ENCODE measurements at regions not wholly inside any gene's neighbourhood (a gene's known extent, or its start where the extent isn't known, plus 50 kb on each side); places are given as distances from the start of the nearest gene placed in this dataset.

DNA sequence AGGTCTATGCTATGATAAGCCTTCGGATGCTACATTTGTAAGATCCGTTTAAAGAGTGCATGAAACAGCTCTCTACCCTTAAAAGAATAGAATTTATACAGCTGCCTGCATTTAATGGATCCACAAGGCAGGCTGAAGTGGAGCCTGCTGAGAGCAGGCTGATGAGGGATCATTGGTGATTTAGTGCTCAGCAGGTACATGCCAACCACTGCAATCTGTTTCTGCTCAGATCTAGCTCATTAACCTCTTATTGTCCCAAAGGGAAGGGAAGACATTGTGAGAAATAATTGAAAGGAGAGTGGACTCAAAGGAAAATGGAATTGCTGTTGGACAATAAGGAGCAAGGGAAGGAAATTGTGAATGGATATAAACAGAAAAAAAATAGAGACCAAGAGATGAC lies 822.6 kb downstream of the TRIB2 start:
- Histone ChIP-seq H3K4me3 (ENCODE audit: low read length) (no peak overlapping the region), H3K27me3 (ENCODE audit: insufficient read depth, low read length) (no peaks in the 10 kb centered on the region), H3K9ac (ENCODE audit: low read depth, low read length) (no peak overlapping the region), H3K36me3 (ENCODE audit: insufficient read depth, low read length) (no peaks in the 10 kb centered on the region), H3K27ac (ENCODE audit: low read depth, low read length) (no peak overlapping the region), H3K9me3 (ENCODE audit: insufficient read depth, low read depth, low read length) (peaks cover 23% of the 10 kb centered on the region), H3K4me1 (ENCODE audit: insufficient read depth, low read length) (no peaks in the 10 kb centered on the region)
- 91% methylated on average over 2 of the region's 2 CpGs for WGBS

- H3K36me3 ChIP-seq (ENCODE audit: insufficient read depth, low read length), result no peaks in the 10 kb centered on the region
- no peak overlapping the region for H3K4me3 ChIP-seq (ENCODE audit: low read length)
- 71% methylated on average over 6 of the region's 6 CpGs for WGBS
- no peak overlapping the region for H3K9ac ChIP-seq (ENCODE audit: low read depth, low read length)
- H3K9me3 ChIP-seq (ENCODE audit: insufficient read depth, low read depth, low read length), result peaks cover 31% of the 10 kb centered on the region
- no peaks in the 10 kb centered on the region for H3K27me3 ChIP-seq (ENCODE audit: insufficient read depth, low read length)
- no peaks in the 10 kb centered on the region for H3K4me1 ChIP-seq (ENCODE audit: insufficient read depth, low read length)
- no peak overlapping the region for H3K27ac ChIP-seq (ENCODE audit: low read depth, low read length)
These were observed 825.3 kb downstream of the TRIB2 start for GRCh38 chr2:13542061-13542460.

DNA sequence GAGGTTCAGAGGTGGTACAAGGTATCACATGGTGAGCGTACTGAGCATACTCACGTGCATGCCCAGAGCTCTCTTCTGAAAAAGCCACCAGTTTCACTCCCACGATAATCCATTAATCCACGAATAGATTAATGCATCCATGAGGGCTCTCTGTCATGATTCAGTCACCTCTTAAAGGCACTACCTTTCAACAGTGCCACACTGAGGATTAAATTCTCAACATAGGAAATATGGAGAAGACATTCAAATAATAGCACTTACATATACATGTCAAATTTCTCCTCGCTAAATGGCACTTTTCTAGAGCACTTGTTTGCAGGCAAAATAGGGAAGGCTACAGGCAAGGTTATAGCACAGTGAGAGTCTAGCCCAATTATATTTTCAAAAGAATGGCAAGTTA lies 825.9 kb downstream of the TRIB2 start:
- Histone ChIP-seq H3K36me3 (ENCODE audit: insufficient read depth, low read length) (no peaks in the 10 kb centered on the region), H3K4me1 (ENCODE audit: insufficient read depth, low read length) (no peaks in the 10 kb centered on the region), H3K9ac (ENCODE audit: low read depth, low read length) (no peak overlapping the region), H3K27me3 (ENCODE audit: insufficient read depth, low read length) (no peaks in the 10 kb centered on the region), H3K27ac (ENCODE audit: low read depth, low read length) (no peak overlapping the region), H3K4me3 (ENCODE audit: low read length) (no peak overlapping the region), H3K9me3 (ENCODE audit: insufficient read depth, low read depth, low read length) (peaks cover 31% of the 10 kb centered on the region)
- 82% methylated on average over 5 of the region's 5 CpGs for WGBS

DNA sequence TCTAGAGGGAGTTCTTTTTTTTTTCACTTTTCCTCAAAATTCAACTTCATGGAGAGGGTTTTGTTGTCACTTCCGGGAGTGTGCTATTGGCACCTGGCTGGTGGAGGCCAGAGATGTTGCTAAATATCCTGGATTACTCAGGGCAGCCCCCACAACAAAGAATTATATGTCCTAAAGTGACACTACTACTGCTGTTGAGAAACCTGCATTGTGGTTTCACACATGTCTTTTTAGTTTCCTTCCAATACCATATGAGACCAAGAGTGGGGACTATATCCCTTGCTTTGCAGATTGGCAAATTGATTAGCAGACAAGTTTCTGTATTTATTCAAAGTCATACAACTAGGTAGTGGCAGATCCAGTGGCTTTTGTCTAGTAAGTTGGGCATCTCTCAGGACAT lies 826.8 kb downstream of the TRIB2 start:
- H3K36me3 ChIP-seq (ENCODE audit: insufficient read depth, low read length), result no peaks in the 10 kb centered on the region
- H3K9me3 ChIP-seq (ENCODE audit: insufficient read depth, low read depth, low read length), result peaks cover 24% of the 10 kb centered on the region; the same call in 1 of the 2 replicates
- H3K9ac ChIP-seq (ENCODE audit: low read depth, low read length), result no peak overlapping the region
- WGBS, result no CpG with 5 or more reads among the region's 1 CpG
- H3K4me3 ChIP-seq (ENCODE audit: low read length), result no peak overlapping the region
- H3K4me1 ChIP-seq (ENCODE audit: insufficient read depth, low read length), result no peaks in the 10 kb centered on the region
- no peak overlapping the region for H3K27ac ChIP-seq (ENCODE audit: low read depth, low read length)
- H3K27me3 ChIP-seq (ENCODE audit: insufficient read depth, low read length), result no peaks in the 10 kb centered on the region

GRCh38 chr2:13545320-13545719 lies 828.6 kb downstream of the TRIB2 start:
- Histone ChIP-seq H3K4me3 (ENCODE audit: low read length) (no peak overlapping the region), H3K27ac (ENCODE audit: low read depth, low read length) (no peak overlapping the region), H3K36me3 (ENCODE audit: insufficient read depth, low read length) (no peaks in the 10 kb centered on the region), H3K9me3 (ENCODE audit: insufficient read depth, low read depth, low read length) (peaks cover 26% of the 10 kb centered on the region), H3K4me1 (ENCODE audit: insufficient read depth, low read length) (no peaks in the 10 kb centered on the region), H3K9ac (ENCODE audit: low read depth, low read length) (no peak overlapping the region), H3K27me3 (ENCODE audit: insufficient read depth, low read length) (no peaks in the 10 kb centered on the region)
- 44% methylated on average over 2 of the region's 2 CpGs for WGBS

- no peaks in the 10 kb centered on the region for H3K27me3 ChIP-seq (ENCODE audit: insufficient read depth, low read length)
- 78% methylated on average over 1 of the region's 1 CpG for WGBS
- H3K4me1 ChIP-seq (ENCODE audit: insufficient read depth, low read length), result no peaks in the 10 kb centered on the region
- H3K27ac ChIP-seq (ENCODE audit: low read depth, low read length), result no peak overlapping the region
- H3K36me3 ChIP-seq (ENCODE audit: insufficient read depth, low read length), result no peaks in the 10 kb centered on the region
- H3K9me3 ChIP-seq (ENCODE audit: insufficient read depth, low read depth, low read length), result peaks cover 27% of the 10 kb centered on the region
- no peak overlapping the region for H3K4me3 ChIP-seq (ENCODE audit: low read length)
- H3K9ac ChIP-seq (ENCODE audit: low read depth, low read length), result no peak overlapping the region
These were observed 829.4 kb downstream of the TRIB2 start for GRCh38 chr2:13546131-13546530.

GRCh38 chr2:13550285-13551231 lies 833.8 kb downstream of the TRIB2 start:
- Histone ChIP-seq H3K27me3 (ENCODE audit: insufficient read depth, low read length) (no peaks in the 10 kb centered on the region), H3K27ac (ENCODE audit: low read depth, low read length) (no peak overlapping the region), H3K9me3 (ENCODE audit: insufficient read depth, low read depth, low read length) (peaks cover 18% of the 10 kb centered on the region), H3K36me3 (ENCODE audit: insufficient read depth, low read length) (no peaks in the 10 kb centered on the region), H3K9ac (ENCODE audit: low read depth, low read length) (no peak overlapping the region), H3K4me3 (ENCODE audit: low read length) (no peak overlapping the region), H3K4me1 (ENCODE audit: insufficient read depth, low read length) (no peaks in the 10 kb centered on the region)
- 85% methylated on average over 5 of the region's 6 CpGs for WGBS

DNA sequence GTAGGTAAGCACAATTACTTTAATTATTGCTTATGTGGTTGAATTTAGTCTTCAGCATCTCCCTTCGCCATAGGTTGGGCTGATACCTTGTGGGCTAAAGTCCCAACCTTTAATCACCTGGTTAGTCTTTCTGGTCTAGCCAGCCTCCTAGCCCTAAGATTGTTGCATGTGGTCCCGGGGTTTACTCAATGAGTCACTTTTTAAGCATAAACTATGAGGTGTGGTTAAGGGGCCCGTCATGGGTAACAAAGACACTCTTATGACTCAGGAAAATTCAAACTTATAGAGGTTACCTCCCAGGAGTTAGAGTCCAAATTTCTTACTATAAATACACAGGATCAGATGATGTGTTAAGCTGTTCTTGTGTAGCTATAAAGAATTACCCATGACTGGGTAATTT lies 841.6 kb downstream of the TRIB2 start:
- no peaks in the 10 kb centered on the region; the same call in 1 of the 2 replicates for H3K27me3 ChIP-seq (ENCODE audit: insufficient read depth, low read length)
- no peaks in the 10 kb centered on the region for H3K36me3 ChIP-seq (ENCODE audit: insufficient read depth, low read length)
- no peaks in the 10 kb centered on the region for H3K4me1 ChIP-seq (ENCODE audit: insufficient read depth, low read length)
- H3K4me3 ChIP-seq (ENCODE audit: low read length), result no peak overlapping the region
- H3K27ac ChIP-seq (ENCODE audit: low read depth, low read length), result no peak overlapping the region
- peaks cover 9% of the 10 kb centered on the region; the same call in 1 of the 2 replicates for H3K9me3 ChIP-seq (ENCODE audit: insufficient read depth, low read depth, low read length)
- 100% methylated on average over 2 of the region's 3 CpGs for WGBS
- no peak overlapping the region for H3K9ac ChIP-seq (ENCODE audit: low read depth, low read length)

GRCh38 chr2:13560322-13560721 lies 843.6 kb downstream of the TRIB2 start:
- Histone ChIP-seq H3K27me3 (ENCODE audit: insufficient read depth, low read length) (no peaks in the 10 kb centered on the region; the same call in 1 of the 2 replicates), H3K9me3 (ENCODE audit: insufficient read depth, low read depth, low read length) (peaks cover 15% of the 10 kb centered on the region; the same call in 1 of the 2 replicates), H3K36me3 (ENCODE audit: insufficient read depth, low read length) (no peaks in the 10 kb centered on the region), H3K9ac (ENCODE audit: low read depth, low read length) (no peak overlapping the region), H3K27ac (ENCODE audit: low read depth, low read length) (no peak overlapping the region), H3K4me1 (ENCODE audit: insufficient read depth, low read length) (no peaks in the 10 kb centered on the region), H3K4me3 (ENCODE audit: low read length) (no peak overlapping the region)

DNA sequence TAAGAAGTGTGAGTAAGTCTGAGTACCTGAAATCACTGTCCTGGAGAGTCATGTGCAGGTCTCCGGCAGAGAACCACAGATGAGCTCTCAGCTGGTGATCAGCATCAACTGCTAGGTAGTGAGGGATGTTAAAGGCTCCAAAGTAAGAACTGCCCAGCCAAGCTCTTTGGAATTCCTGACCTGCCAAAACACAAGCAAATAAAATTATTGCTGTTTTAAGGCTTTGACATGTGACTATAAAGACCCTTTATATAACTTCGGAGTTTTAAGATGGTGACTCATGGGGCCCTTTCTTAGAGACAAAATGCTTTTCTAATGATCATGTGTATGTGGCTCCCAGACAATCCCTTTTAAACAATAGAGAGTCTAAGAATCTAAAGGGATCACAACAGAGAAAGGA lies 855.7 kb downstream of the TRIB2 start:
- 99% methylated on average over 2 of the region's 2 CpGs for WGBS
- Histone ChIP-seq H3K27me3 (ENCODE audit: insufficient read depth, low read length) (no peaks in the 10 kb centered on the region; the same call in 1 of the 2 replicates), H3K4me1 (ENCODE audit: insufficient read depth, low read length) (no peaks in the 10 kb centered on the region; the same call in 1 of the 2 replicates), H3K27ac (ENCODE audit: low read depth, low read length) (no peak overlapping the region), H3K9me3 (ENCODE audit: insufficient read depth, low read depth, low read length) (peaks cover 12% of the 10 kb centered on the region; the same call in 1 of the 2 replicates), H3K4me3 (ENCODE audit: low read length) (no peak overlapping the region), H3K9ac (ENCODE audit: low read depth, low read length) (no peak overlapping the region), H3K36me3 (ENCODE audit: insufficient read depth, low read length) (no peaks in the 10 kb centered on the region)

DNA sequence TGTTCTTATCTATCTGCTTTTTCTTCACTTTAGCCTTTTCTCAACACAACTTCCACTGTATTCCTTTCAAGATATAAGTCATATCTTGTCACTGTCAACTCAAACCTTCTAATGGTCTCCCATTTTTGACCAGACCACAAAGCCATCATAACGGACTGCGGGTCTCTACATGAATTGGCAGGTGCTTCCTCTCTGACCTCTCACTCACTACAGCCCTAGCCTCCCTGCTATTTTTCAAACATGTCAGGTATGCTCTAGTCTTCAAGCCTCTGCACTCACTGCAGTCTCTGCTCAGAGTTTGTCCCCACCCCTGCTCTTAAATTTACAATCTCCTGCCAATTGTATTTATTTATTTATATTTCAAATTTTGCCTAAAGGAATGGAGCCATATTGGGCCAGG lies 858.1 kb downstream of the TRIB2 start:
- WGBS, result 93% methylated on average over 2 of the region's 2 CpGs

More for the DNA sequence above, 858.1 kb downstream of the TRIB2 start:
- Histone ChIP-seq H3K36me3 (ENCODE audit: insufficient read depth, low read length) (no peaks in the 10 kb centered on the region), H3K9ac (ENCODE audit: low read depth, low read length) (no peak overlapping the region), H3K4me1 (ENCODE audit: insufficient read depth, low read length) (no peaks in the 10 kb centered on the region; the same call in 1 of the 2 replicates), H3K27me3 (ENCODE audit: insufficient read depth, low read length) (no peaks in the 10 kb centered on the region; the same call in 1 of the 2 replicates), H3K27ac (ENCODE audit: low read depth, low read length) (no peak overlapping the region), H3K4me3 (ENCODE audit: low read length) (no peak overlapping the region), H3K9me3 (ENCODE audit: insufficient read depth, low read depth, low read length) (peaks cover 16% of the 10 kb centered on the region; the same call in 1 of the 2 replicates)

Data from HUES64 (cell line).